ENCODE measurements at regions not wholly inside any gene's neighbourhood (a gene's known extent, or its start where the extent isn't known, plus 50 kb on each side); places are given as distances from the start of the nearest gene placed in this dataset.
"Not testable (repeated sequence)": the region's sequence is repeated elsewhere in the genome, so short reads cannot be mapped to it uniquely, and the experiment has no call there.

DNA sequence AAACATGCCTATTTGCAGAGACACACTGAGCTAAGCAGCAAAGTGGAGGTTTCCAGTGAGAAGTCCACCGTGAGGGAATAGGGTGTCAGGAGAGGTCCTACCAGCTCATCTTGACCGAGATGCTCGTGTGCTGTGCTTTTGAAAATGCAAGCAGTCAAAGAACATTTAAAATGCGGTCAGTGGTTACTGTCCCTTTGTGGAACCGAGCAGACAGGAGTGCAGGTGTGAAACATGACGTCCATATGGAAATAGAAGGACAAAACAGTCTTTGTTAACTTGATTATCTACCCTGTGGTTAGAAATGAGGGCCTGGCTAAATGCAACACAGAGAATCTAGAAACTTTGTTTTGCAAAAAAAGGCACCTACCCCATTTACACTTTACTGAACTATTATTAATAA, 473.3 kb downstream of the SPATA31A6 start:
- H3K27ac Mint-ChIP-seq; H3K4me3 Mint-ChIP-seq; H3K36me3 Mint-ChIP-seq; H3K27ac ChIP-seq (ENCODE audit: low read length); H3K9me3 ChIP-seq; H3K36me3 ChIP-seq (ENCODE audit: control insufficient read depth in 2 of 2, extremely low read depth in 1 of 2, insufficient read depth in 1 of 2, low read length in 1 of 2); CTCF ChIA-PET; H3K4me1 ChIP-seq (ENCODE audit: control insufficient read depth in 1 of 2, extremely low read depth in 1 of 2, insufficient read depth in 2 of 2, low read length in 2 of 2); H3K9me3 Mint-ChIP-seq; H3K27me3 ChIP-seq (replicated peaks in 1 of 2; ENCODE audit: control insufficient read depth in 2 of 2, extremely low read depth in 1 of 2, insufficient read depth in 2 of 2, low read length in 1 of 2); DNase-seq; H3K27me3 Mint-ChIP-seq; POLR2A ChIA-PET; ATAC-seq (replicated peaks in 1 of 4); H3K4me1 Mint-ChIP-seq; H3K4me3 ChIP-seq (ENCODE audit: control insufficient read depth in 1 of 2, extremely low read depth in 1 of 2, low read length in 1 of 2): not testable (repeated sequence)
- WGBS (ENCODE audit: insufficient coverage), result no CpG with 5 or more reads among the region's 6 CpGs

DNA sequence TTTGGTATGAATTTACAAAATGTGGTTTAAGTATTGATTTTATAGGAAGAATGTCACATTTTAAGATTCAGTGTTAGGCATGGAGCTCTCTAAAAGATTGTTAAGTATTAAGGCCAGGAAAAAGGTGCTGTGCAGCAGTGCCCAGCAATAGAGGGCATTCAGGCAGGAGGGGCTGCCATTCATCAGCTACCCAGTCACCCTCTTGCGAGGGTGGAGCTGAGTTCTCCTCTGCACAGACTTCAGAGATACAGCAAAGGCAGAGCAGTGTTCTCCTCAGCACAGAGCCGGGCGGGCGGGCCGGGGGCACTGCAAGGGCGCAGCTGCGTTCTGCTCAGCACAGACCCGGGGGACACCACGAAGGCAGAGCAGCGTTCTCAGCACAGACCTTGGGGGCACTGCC, 474.0 kb downstream of the SPATA31A6 start:
- H3K9me3 Mint-ChIP-seq; H3K27ac Mint-ChIP-seq; H3K9me3 ChIP-seq; CTCF ChIA-PET; H3K4me3 ChIP-seq (ENCODE audit: control insufficient read depth in 1 of 2, extremely low read depth in 1 of 2, low read length in 1 of 2); H3K27me3 Mint-ChIP-seq; H3K36me3 Mint-ChIP-seq; H3K4me3 Mint-ChIP-seq; POLR2A ChIA-PET; H3K4me1 Mint-ChIP-seq; ATAC-seq (replicated peaks in 1 of 4); H3K4me1 ChIP-seq (ENCODE audit: control insufficient read depth in 1 of 2, extremely low read depth in 1 of 2, insufficient read depth in 2 of 2, low read length in 2 of 2); DNase-seq; H3K27ac ChIP-seq (ENCODE audit: low read length); H3K36me3 ChIP-seq (ENCODE audit: control insufficient read depth in 2 of 2, extremely low read depth in 1 of 2, insufficient read depth in 1 of 2, low read length in 1 of 2); H3K27me3 ChIP-seq (replicated peaks in 1 of 2; ENCODE audit: control insufficient read depth in 2 of 2, extremely low read depth in 1 of 2, insufficient read depth in 2 of 2, low read length in 1 of 2): not testable (repeated sequence)
- WGBS (ENCODE audit: insufficient coverage), result no CpG with 5 or more reads among the region's 10 CpGs

DNA sequence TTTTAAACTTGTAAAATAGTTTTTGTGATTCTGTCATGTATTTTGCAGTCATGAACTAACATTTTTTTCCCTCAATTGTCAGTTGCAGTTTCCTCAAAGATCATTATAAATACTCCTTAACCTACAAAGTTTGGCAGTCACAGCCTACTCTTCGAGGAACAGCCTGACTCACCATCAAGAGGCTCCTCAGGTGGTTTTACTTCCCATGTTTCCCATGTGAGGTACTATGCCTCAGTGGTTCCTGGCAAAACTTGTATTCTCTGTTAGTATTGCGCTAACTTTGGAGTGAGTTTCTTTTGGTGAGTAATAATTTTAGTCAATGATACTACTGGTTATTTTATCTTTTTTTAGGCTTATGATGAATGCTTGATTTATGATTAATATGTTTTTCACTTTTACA, 513.7 kb downstream of the SPATA31A6 start:
- H3K4me3 Mint-ChIP-seq; H3K9me3 ChIP-seq; DNase-seq; ATAC-seq (replicated peaks in 1 of 4); H3K27me3 ChIP-seq (replicated peaks in 1 of 2; ENCODE audit: control insufficient read depth in 2 of 2, extremely low read depth in 1 of 2, insufficient read depth in 2 of 2, low read length in 1 of 2); H3K36me3 ChIP-seq (ENCODE audit: control insufficient read depth in 2 of 2, extremely low read depth in 1 of 2, insufficient read depth in 1 of 2, low read length in 1 of 2); H3K4me3 ChIP-seq (ENCODE audit: control insufficient read depth in 1 of 2, extremely low read depth in 1 of 2, low read length in 1 of 2); H3K27me3 Mint-ChIP-seq; H3K27ac ChIP-seq (ENCODE audit: low read length); H3K9me3 Mint-ChIP-seq; H3K4me1 Mint-ChIP-seq; CTCF ChIA-PET; H3K4me1 ChIP-seq (ENCODE audit: control insufficient read depth in 1 of 2, extremely low read depth in 1 of 2, insufficient read depth in 2 of 2, low read length in 2 of 2); H3K27ac Mint-ChIP-seq; POLR2A ChIA-PET; H3K36me3 Mint-ChIP-seq: not testable (repeated sequence)
- no CpG with 5 or more reads among the region's 2 CpGs for WGBS (ENCODE audit: insufficient coverage)

DNA sequence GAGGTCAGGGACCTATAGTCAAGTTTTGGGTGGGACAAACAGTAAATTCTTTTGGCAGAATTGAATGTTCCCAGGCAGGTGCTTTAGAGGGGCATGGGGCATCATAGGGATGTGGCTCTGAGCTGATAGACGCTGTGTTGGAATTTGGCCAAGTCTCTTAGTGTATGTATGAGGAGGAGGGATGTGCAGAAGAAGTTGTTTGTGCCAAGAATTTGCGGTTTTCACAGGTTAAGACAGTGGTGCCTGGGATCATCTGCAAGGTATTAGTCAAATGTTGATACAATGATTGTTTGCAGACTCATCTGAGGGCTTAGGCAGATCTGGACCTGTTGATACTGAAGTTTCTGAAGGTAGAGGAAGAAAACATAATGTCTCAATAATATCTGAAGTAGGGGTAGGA, 519.4 kb downstream of the SPATA31A6 start:
- H3K4me1 Mint-ChIP-seq; POLR2A ChIA-PET; H3K9me3 ChIP-seq; H3K4me3 ChIP-seq (ENCODE audit: control insufficient read depth in 1 of 2, extremely low read depth in 1 of 2, low read length in 1 of 2); H3K36me3 Mint-ChIP-seq; H3K36me3 ChIP-seq (ENCODE audit: control insufficient read depth in 2 of 2, extremely low read depth in 1 of 2, insufficient read depth in 1 of 2, low read length in 1 of 2); H3K4me1 ChIP-seq (ENCODE audit: control insufficient read depth in 1 of 2, extremely low read depth in 1 of 2, insufficient read depth in 2 of 2, low read length in 2 of 2); H3K27ac Mint-ChIP-seq; H3K27me3 Mint-ChIP-seq; H3K9me3 Mint-ChIP-seq; H3K27ac ChIP-seq (ENCODE audit: low read length); DNase-seq; ATAC-seq (replicated peaks in 1 of 4); H3K4me3 Mint-ChIP-seq; CTCF ChIA-PET; H3K27me3 ChIP-seq (replicated peaks in 1 of 2; ENCODE audit: control insufficient read depth in 2 of 2, extremely low read depth in 1 of 2, insufficient read depth in 2 of 2, low read length in 1 of 2): not testable (repeated sequence)
- 52% methylated on average over 2 of the region's 2 CpGs for WGBS (ENCODE audit: insufficient coverage)

DNA sequence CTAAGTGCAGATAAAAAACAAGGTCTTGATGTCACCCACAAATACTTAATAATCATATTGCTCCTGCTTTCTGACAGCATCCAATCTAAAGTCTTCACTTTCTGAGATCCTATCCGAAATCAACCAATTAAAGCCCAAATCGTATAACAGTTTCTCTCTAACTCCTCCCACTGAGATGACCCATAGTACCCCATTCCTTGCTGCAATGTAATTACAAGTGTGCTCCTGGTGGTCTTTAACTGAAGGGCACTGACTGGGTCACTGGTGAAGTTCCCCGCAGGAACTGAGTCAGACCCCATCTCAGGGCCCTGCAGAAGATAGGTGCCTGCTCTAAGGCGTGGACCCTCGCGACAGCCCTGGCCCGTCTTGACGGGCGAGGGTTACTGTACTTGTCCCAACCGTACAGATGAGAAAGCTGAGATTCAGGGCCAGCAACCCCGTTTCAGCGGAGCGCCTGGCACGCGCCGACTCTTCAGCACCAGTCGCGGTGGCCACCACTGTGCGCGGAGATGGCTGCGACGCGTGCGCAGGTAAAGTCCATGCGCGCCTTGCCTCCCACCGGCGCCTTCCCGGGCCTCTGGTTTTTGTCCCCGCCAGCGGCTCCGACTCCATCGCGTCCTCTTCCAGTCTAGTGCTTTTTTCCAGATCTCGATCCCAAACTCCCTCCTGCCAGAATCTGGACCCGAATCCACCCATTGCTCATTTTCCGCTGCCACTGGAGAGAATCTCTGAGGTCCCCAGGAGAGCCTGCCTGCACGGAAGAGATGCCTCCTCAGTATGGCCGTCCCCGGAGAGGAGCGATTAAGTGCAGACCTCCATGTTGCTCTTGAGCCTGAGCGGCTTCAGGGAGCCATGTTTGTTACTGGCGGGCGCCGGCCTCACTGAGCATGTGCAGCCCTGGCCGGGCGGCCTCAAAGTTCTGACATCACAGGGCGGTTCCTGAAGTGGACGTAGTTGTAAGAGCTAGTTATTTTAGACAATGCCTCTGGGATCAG, 541.7 kb downstream of the SPATA31A6 start:
- H3K4me1 Mint-ChIP-seq; POLR2A ChIA-PET; H3K9me3 Mint-ChIP-seq; ATAC-seq (replicated peaks in 1 of 4); H3K9me3 ChIP-seq; H3K27me3 ChIP-seq (replicated peaks in 1 of 2; ENCODE audit: control insufficient read depth in 2 of 2, extremely low read depth in 1 of 2, insufficient read depth in 2 of 2, low read length in 1 of 2); H3K27ac Mint-ChIP-seq; CTCF ChIA-PET; H3K27me3 Mint-ChIP-seq; H3K36me3 ChIP-seq (ENCODE audit: control insufficient read depth in 2 of 2, extremely low read depth in 1 of 2, insufficient read depth in 1 of 2, low read length in 1 of 2); H3K27ac ChIP-seq (ENCODE audit: low read length); H3K4me1 ChIP-seq (ENCODE audit: control insufficient read depth in 1 of 2, extremely low read depth in 1 of 2, insufficient read depth in 2 of 2, low read length in 2 of 2); H3K4me3 ChIP-seq (ENCODE audit: control insufficient read depth in 1 of 2, extremely low read depth in 1 of 2, low read length in 1 of 2); H3K36me3 Mint-ChIP-seq; H3K4me3 Mint-ChIP-seq: not testable (repeated sequence)
- WGBS (ENCODE audit: insufficient coverage), result 83% methylated on average over 1 of the region's 49 CpGs
- DNase-seq, result peak in 17 of 35 experiments; percentile 4 to 54 (median 26)

DNA sequence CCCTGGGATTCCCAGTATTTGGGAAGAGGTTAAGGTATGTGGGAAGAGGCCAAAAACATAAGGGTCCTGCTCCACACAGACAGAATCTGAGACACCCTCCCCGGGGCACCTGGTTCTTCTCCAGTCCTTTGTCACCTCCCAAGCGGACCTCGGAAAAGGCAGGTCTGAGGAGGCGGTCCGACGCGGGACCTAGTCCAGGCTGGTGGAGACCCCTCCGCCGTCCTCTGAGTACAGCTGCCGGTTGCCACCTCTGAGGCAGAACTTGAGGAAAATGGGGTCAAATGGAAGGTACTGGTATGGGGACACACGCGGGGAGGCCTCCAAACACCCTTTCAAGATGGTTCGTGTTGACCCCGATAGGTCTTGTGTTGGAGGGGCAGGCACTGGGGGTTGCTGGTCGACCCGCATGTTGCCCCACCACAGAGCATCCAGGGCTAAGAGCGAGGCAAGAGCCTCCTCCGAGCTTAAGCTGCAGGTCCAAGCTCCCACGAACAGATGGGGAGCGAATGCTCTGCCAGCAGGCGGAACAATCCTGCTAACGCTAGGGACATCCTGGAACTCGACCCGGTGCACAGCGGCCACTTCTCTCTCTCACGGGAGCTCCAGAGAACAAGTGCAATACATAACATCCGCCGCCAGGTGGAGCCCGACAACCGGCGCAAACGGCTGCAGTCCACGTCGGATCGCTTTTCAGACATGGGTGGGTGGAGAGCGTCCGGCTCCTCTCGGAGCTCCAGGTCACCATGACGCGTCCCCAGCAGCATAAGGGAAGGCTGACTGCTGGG, 559.8 kb downstream of the SPATA31A6 start:
- H3K27me3 Mint-ChIP-seq; H3K27me3 ChIP-seq (replicated peaks in 1 of 2; ENCODE audit: control insufficient read depth in 2 of 2, extremely low read depth in 1 of 2, insufficient read depth in 2 of 2, low read length in 1 of 2); H3K36me3 Mint-ChIP-seq; H3K4me1 Mint-ChIP-seq; H3K9me3 Mint-ChIP-seq; H3K4me3 Mint-ChIP-seq; POLR2A ChIA-PET; H3K27ac Mint-ChIP-seq; H3K4me3 ChIP-seq (ENCODE audit: control insufficient read depth in 1 of 2, extremely low read depth in 1 of 2, low read length in 1 of 2); H3K27ac ChIP-seq (ENCODE audit: low read length); H3K9me3 ChIP-seq; H3K36me3 ChIP-seq (ENCODE audit: control insufficient read depth in 2 of 2, extremely low read depth in 1 of 2, insufficient read depth in 1 of 2, low read length in 1 of 2); H3K4me1 ChIP-seq (ENCODE audit: control insufficient read depth in 1 of 2, extremely low read depth in 1 of 2, insufficient read depth in 2 of 2, low read length in 2 of 2): not testable (repeated sequence)
- DNase-seq (peak in 31 of 35 experiments; percentile 9 to 64 (median 35)), ATAC-seq (replicated peaks in 1 of 4) (peak in 1 of 4 experiments; percentile 64)
- 19% methylated on average over 26 of the region's 40 CpGs for WGBS (ENCODE audit: insufficient coverage)
- CTCF ChIA-PET, result interaction anchor here in 1 of 2 donors (0.6 kb wide), 1 partner anchor 42 kb away, joined by 3 read pairs; no protein-coding TSS in a partner anchor

Measured in T-cell (primary cell).